MM.1S (cell line): ENCODE measurements at regions not wholly inside any gene's neighbourhood (a gene's known extent, or its start where the extent isn't known, plus 50 kb on each side); places are given as distances from the start of the nearest gene placed in this dataset.

Experiments used
- CTCF ChIP-seq: fragments of 300-600 bp; sonication (generic); IDR thresholded peaks from 2 replicates; pipeline ENCODE4 v1.5.1; 2016; ENCODE audit warnings: antibody characterized with exemption, low read length, mixed read lengths
- EZH2phosphoT487 ChIP-seq: fragments of 300-600 bp; sonication (generic); IDR thresholded peaks from 2 replicates; pipeline ENCODE4 v1.6.1; 2018; ENCODE audit warnings: antibody characterized with exemption, low read length

- TF ChIP-seq CTCF (no peak), EZH2phosphoT487 (no peak)
Measured at GRCh38 chr16:85164838-85165516, 52.7 kb upstream of the CIBAR2 start.
